Lower leg skin (tissue), 4 donors: ENCODE measurements at regions not wholly inside any gene's neighbourhood (a gene's known extent, or its start where the extent isn't known, plus 50 kb on each side); places are given as distances from the start of the nearest gene placed in this dataset.
"Not testable (repeated sequence)": the region's sequence is repeated elsewhere in the genome, so short reads cannot be mapped to it uniquely, and the experiment has no call there.

Experiments
- DNase-seq, 2 donors: peaks; one replicate each; pipeline ENCODE4 v3.0.0-alpha.2; 2019; ENCODE audit warnings: low spot score in 2 of 2
- H3K4me3 ChIP-seq: fragments of 200-600 bp; sonication (generic); 2 replicates; pipeline ENCODE4 v1.5.1; 2017; ENCODE audit warnings: mild to moderate bottlenecking, low read depth; ENCODE audit not compliant: poor library complexity, severe bottlenecking
- POLR2A ChIP-seq, 2 donors: fragments of 450-650 bp; IDR thresholded peaks; one replicate each; pipeline ENCODE4 v1.6.1; 2016 to 2017; ENCODE audit warnings: antibody characterized with exemption in 2 of 2, mild to moderate bottlenecking in 1 of 2, moderate library complexity in 1 of 2
- WGBS, 2 donors: methylation state at CpG; one replicate each; pipeline ENCODE4 v1.1.5; 2018; 5-methylcytosine and 5-hydroxymethylcytosine counted together
- intact Hi-C: fragments of 100-400 bp; cut with DNase I; formaldehyde crosslinking; loops from one replicate; pipeline ENCODE4 v1.15.0; 2023; ENCODE audit warnings: low total_unique reads
- TF ChIP-seq, protein P1 (sequence below), 3 donors: fragments of 450-650 bp; IDR thresholded peaks; one replicate each; pipeline ENCODE4 v1.5.1; 2016; ENCODE audit warnings: antibody characterized with exemption in 3 of 3, mild to moderate bottlenecking in 3 of 3, moderate library complexity in 2 of 3

DNA sequence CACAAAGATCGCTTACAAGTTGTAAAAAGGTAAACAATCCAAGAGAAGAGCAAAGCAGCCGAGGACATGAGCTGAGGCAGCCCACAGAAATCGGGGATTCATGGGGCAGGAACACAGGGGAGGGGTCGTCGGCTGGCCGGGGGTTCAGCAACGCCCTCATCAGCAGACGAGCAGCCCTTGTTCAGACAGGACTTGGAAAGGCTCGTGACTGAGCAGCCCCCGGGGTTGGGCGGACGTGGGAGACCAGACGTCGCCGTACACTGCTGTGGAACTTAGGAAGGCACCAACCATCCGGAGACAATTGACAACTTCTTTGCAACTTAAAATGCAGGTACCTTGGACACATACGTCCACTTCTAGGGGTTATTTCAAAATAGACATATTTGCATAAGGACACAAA is 370.5 kb downstream of the BRD1 start:
- H3K4me3 ChIP-seq = no peak overlapping the region
- TF ChIP-seq, protein P1, sequence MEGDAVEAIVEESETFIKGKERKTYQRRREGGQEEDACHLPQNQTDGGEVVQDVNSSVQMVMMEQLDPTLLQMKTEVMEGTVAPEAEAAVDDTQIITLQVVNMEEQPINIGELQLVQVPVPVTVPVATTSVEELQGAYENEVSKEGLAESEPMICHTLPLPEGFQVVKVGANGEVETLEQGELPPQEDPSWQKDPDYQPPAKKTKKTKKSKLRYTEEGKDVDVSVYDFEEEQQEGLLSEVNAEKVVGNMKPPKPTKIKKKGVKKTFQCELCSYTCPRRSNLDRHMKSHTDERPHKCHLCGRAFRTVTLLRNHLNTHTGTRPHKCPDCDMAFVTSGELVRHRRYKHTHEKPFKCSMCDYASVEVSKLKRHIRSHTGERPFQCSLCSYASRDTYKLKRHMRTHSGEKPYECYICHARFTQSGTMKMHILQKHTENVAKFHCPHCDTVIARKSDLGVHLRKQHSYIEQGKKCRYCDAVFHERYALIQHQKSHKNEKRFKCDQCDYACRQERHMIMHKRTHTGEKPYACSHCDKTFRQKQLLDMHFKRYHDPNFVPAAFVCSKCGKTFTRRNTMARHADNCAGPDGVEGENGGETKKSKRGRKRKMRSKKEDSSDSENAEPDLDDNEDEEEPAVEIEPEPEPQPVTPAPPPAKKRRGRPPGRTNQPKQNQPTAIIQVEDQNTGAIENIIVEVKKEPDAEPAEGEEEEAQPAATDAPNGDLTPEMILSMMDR (IDR thresholded peaks at IDR 0.05) = no peak
- no peak for TF ChIP-seq POLR2A (IDR thresholded peaks at IDR 0.05)
- DNase-seq = no peak
- intact Hi-C loops = no loop called here
- WGBS, 2 donors = 44 to 47% methylated on average over 17 of the region's 17 CpGs

- 45 to 61% methylated on average over 11 of the region's 11 CpGs for WGBS, 2 donors
- TF ChIP-seq, protein P1 (IDR thresholded peaks at IDR 0.05) = no peak
- no peak for TF ChIP-seq POLR2A (IDR thresholded peaks at IDR 0.05)
- DNase-seq = no peak
- no peak overlapping the region for H3K4me3 ChIP-seq
- intact Hi-C loops = no loop called here
Measured at GRCh38 chr22:49455595-49455994, 372.1 kb downstream of the BRD1 start.

DNA sequence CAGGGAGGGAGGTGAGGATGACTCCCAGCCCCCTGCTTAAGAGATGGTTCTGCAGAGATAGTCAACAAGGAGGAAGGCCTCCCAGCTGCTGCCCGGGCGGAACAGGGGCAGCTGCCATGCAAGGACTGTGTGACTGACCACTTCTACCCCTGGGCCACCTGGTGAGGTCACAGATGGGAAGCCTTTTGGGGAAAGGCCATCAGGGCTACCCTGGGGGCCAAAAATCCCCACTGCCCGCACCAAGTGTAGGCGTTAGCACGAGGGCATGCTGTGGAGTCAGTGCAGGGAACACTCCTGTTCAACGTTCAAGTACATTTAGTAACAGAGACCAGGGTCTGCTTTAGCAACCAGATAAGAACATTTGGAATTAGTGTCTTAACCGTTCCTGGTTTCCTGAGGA is 372.9 kb downstream of the BRD1 start:
- H3K4me3 ChIP-seq = no peak overlapping the region
- DNase-seq = peak in 1 of 2 donors; percentile 29
- 82 to 87% methylated on average over 7 of the region's 7 CpGs for WGBS, 2 donors
- TF ChIP-seq POLR2A (IDR thresholded peaks at IDR 0.05) = no peak
- TF ChIP-seq, protein P1 (IDR thresholded peaks at IDR 0.05) = no peak
- intact Hi-C loops = no loop called here

- no peak overlapping the region for H3K4me3 ChIP-seq
- intact Hi-C loops = no loop called here
- peak in 1 of 2 donors; percentile 53 for DNase-seq
- 75 to 78% methylated on average over 14 to 15 of the region's 15 CpGs for WGBS, 2 donors
- no peak for TF ChIP-seq POLR2A (IDR thresholded peaks at IDR 0.05)
- TF ChIP-seq, protein P1 (IDR thresholded peaks at IDR 0.05) = no peak
Measured at GRCh38 chr22:49453771-49454170, 373.9 kb downstream of the BRD1 start.

DNA sequence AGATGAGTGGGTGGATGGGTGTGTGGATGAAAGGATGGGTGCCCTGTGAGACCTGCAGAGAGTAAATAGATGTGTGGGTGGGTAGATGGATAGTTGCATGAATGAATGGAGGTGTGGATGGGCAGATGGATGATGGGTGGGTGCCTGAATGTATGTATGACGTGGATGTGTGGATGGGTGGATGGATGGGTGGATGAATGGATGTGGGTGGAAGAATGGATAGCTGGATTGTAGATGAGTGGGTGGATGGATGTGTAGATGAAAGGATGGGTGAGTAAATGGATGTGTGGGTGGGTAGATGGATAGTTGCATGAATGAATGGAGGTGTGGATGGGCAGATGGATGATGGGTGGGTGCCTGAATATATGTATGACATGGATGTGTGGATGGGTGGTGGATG is 374.7 kb downstream of the BRD1 start:
- DNase-seq = peak in 1 of 2 donors; percentile 20
- 82 to 91% methylated on average over 1 of the region's 1 CpG for WGBS, 2 donors
- intact Hi-C loops, H3K4me3 ChIP-seq: not testable (repeated sequence)

DNA sequence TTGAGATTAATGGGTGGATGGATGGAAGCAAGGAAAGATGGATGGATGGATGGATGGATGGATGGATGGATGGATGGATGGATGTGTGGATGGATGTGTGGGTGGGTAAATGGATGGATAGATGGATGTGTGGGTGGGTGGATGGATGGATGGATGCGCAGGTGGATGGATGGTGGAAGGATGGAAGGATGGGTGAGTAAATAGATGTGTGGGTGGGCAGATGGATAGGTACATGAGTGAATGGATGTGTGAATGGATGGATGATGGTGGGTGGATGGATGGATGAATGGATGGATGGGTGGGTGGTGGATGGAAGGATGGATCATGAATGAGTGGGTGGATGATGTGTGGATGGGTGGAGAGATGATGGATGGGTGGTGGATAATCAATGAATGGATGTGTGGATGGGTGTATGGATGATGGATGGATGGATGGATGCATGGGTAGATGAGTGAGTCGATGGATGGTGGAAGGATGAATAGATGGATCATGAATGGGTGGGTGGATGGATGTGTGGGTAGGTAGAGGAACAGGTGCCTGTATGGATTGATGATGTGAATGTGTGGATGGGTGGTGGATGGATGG is 375.2 kb downstream of the BRD1 start:
- WGBS, 2 donors = 95 to 97% methylated on average over 2 of the region's 2 CpGs
- no peak for TF ChIP-seq POLR2A (IDR thresholded peaks at IDR 0.05)
- TF ChIP-seq, protein P1 (IDR thresholded peaks at IDR 0.05) = no peak
- DNase-seq = peak in 1 of 2 donors; percentile 15
- intact Hi-C loops = no loop called here
- H3K4me3 ChIP-seq = no peak overlapping the region
